PC-9 (cell line): ENCODE measurements at regions not wholly inside any gene's neighbourhood (a gene's known extent, or its start where the extent isn't known, plus 50 kb on each side); places are given as distances from the start of the nearest gene placed in this dataset.

Experiments used
- BruUV-seq: library from RNA; stranded (reverse); fragments of 400-500 nt; replicated peaks from 2 replicates; lab custom pipeline; 2021; lab: Mats Ljungman, UMichigan
- CTCF ChIA-PET: fragments of 300-600 bp; sonication (Branson Sonifier 250); formaldehyde crosslinking; loops from one replicate; lab custom pipeline; 2022; ENCODE audit warnings: antibody characterized with exemption; lab: Charles Lee
- POLR2A ChIA-PET: fragments of 300-600 bp; sonication (Branson Sonifier 250); formaldehyde crosslinking; loops from one replicate; lab custom pipeline; 2022; ENCODE audit warnings: antibody characterized with exemption; ENCODE audit not compliant: unreplicated experiment; lab: Charles Lee
- DNase-seq, 2 experiments: peaks; one replicate each; pipeline versions ENCODE4 v3.0.0 to v3.0.0-alpha.2; 2015 to 2022; ENCODE audit warnings: mixed read lengths in 1 of 2
- H2AFZ ChIP-seq: fragments of 200-600 bp; sonication (generic); 2 replicates; pipeline ENCODE4 v1.8.1; 2017; ENCODE audit warnings: antibody characterized with exemption
- H3F3A ChIP-seq: fragments of 200-600 bp; sonication (generic); 2 replicates; pipeline ENCODE4 v1.8.1; 2017; ENCODE audit warnings: antibody characterized with exemption, mild to moderate bottlenecking, low read depth; ENCODE audit not compliant: insufficient read depth
- H3K27ac ChIP-seq: fragments of 200-600 bp; sonication (generic); 2 replicates; pipeline ENCODE4 v1.6.1; 2016; ENCODE audit warnings: mixed run types
- H3K27me3 ChIP-seq: fragments of 200-600 bp; sonication (generic); 2 replicates; pipeline ENCODE4 v1.6.1; 2016; ENCODE audit warnings: low read depth, mixed run types; ENCODE audit not compliant: insufficient read depth
- H3K36me3 ChIP-seq: fragments of 200-600 bp; sonication (generic); 2 replicates; pipeline ENCODE4 v1.6.1; 2016; ENCODE audit warnings: low read depth, mixed run types
- H3K4me1 ChIP-seq: fragments of 200-600 bp; sonication (generic); replicated peaks from 2 replicates; pipeline ENCODE4 v1.6.1; 2016; ENCODE audit warnings: mixed run types; ENCODE audit not compliant: insufficient read depth
- H3K4me2 ChIP-seq: fragments of 200-600 bp; sonication (generic); 2 replicates; pipeline ENCODE4 v1.6.1; 2017; ENCODE audit warnings: mixed run types
- H3K4me3 ChIP-seq: fragments of 200-600 bp; sonication (generic); 2 replicates; pipeline ENCODE4 v1.6.1; 2016; ENCODE audit warnings: mixed run types
- H3K79me2 ChIP-seq: fragments of 200-600 bp; sonication (generic); 2 replicates; pipeline ENCODE4 v1.6.1; 2017; ENCODE audit warnings: low read depth, mixed run types
- H3K9me2 ChIP-seq: fragments of 200-600 bp; sonication (generic); 2 replicates; pipeline ENCODE4 v1.8.1; 2017; ENCODE audit warnings: mild to moderate bottlenecking; ENCODE audit not compliant: insufficient read depth
- H3K9me3 ChIP-seq: fragments of 200-600 bp; sonication (generic); 2 replicates; pipeline ENCODE4 v1.8.1; 2016; ENCODE audit warnings: low read depth; ENCODE audit not compliant: insufficient read depth
- H4K20me1 ChIP-seq: fragments of 200-600 bp; sonication (generic); 2 replicates; pipeline ENCODE4 v1.8.1; 2017; ENCODE audit not compliant: insufficient read depth
- EZH2 ChIP-seq: fragments of 200-600 bp; sonication (generic); IDR thresholded peaks from 2 replicates; pipeline ENCODE4 v1.8.0; 2017; ENCODE audit warnings: antibody characterized with exemption, low read depth
- intact Hi-C: fragments of 100-400 bp; cut with micrococcal nuclease; formaldehyde crosslinking; loops from one replicate; pipeline ENCODE4 v1.10.0; 2022; ENCODE audit not compliant: unreplicated experiment
- TF ChIP-seq, protein P1 (sequence below): fragments of 200-600 bp; sonication (generic); conservative IDR thresholded peaks from 2 replicates; pipeline ENCODE4 v1.6.1; 2017; ENCODE audit warnings: mixed run types, antibody characterized with exemption, mild to moderate bottlenecking, moderate library complexity

- BruUV-seq = no TSS peak
- CTCF ChIA-PET = no interaction called here
- no peak overlapping the region for H3K4me2 ChIP-seq
- no peaks in the 10 kb centered on the region for H3K9me2 ChIP-seq
- H2AFZ ChIP-seq = no peak overlapping the region
- H3K4me3 ChIP-seq = no peak overlapping the region
- H3K27ac ChIP-seq = no peak overlapping the region
- H4K20me1 ChIP-seq = no peaks in the 10 kb centered on the region
- no peaks in the 10 kb centered on the region for H3K4me1 ChIP-seq
- H3K36me3 ChIP-seq = no peaks in the 10 kb centered on the region
- H3K79me2 ChIP-seq = no peaks in the 10 kb centered on the region
- POLR2A ChIA-PET = no interaction called here
- H3K27me3 ChIP-seq = no peaks in the 10 kb centered on the region
- H3F3A ChIP-seq = no peaks in the 10 kb centered on the region
- no peak for TF ChIP-seq EZH2
- TF ChIP-seq, protein P1, sequence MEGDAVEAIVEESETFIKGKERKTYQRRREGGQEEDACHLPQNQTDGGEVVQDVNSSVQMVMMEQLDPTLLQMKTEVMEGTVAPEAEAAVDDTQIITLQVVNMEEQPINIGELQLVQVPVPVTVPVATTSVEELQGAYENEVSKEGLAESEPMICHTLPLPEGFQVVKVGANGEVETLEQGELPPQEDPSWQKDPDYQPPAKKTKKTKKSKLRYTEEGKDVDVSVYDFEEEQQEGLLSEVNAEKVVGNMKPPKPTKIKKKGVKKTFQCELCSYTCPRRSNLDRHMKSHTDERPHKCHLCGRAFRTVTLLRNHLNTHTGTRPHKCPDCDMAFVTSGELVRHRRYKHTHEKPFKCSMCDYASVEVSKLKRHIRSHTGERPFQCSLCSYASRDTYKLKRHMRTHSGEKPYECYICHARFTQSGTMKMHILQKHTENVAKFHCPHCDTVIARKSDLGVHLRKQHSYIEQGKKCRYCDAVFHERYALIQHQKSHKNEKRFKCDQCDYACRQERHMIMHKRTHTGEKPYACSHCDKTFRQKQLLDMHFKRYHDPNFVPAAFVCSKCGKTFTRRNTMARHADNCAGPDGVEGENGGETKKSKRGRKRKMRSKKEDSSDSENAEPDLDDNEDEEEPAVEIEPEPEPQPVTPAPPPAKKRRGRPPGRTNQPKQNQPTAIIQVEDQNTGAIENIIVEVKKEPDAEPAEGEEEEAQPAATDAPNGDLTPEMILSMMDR = no peak
- no peaks in the 10 kb centered on the region for H3K9me3 ChIP-seq
- intact Hi-C loops = no loop called here
- no peak for DNase-seq
These were observed 1127.1 kb upstream of the DDX18 start for GRCh38 chr2:116687371-116687770.

GRCh38 chr2:116692988-116693387 lies 1121.5 kb upstream of the DDX18 start:
- no TSS peak for BruUV-seq
- Histone ChIP-seq H3K4me2 (no peak overlapping the region), H4K20me1 (no peaks in the 10 kb centered on the region), H3F3A (no peaks in the 10 kb centered on the region), H3K36me3 (no peaks in the 10 kb centered on the region), H3K27ac (no peak overlapping the region), H3K4me1 (no peaks in the 10 kb centered on the region), H3K9me3 (no peaks in the 10 kb centered on the region), H2AFZ (no peak overlapping the region), H3K79me2 (no peaks in the 10 kb centered on the region), H3K4me3 (no peak overlapping the region), H3K27me3 (no peaks in the 10 kb centered on the region), H3K9me2 (no peaks in the 10 kb centered on the region)
- CTCF ChIA-PET = no interaction called here
- POLR2A ChIA-PET = no interaction called here
- intact Hi-C loops = no loop called here
- TF ChIP-seq, protein P1 = no peak
- TF ChIP-seq EZH2 = no peak
- no peak for DNase-seq

DNA sequence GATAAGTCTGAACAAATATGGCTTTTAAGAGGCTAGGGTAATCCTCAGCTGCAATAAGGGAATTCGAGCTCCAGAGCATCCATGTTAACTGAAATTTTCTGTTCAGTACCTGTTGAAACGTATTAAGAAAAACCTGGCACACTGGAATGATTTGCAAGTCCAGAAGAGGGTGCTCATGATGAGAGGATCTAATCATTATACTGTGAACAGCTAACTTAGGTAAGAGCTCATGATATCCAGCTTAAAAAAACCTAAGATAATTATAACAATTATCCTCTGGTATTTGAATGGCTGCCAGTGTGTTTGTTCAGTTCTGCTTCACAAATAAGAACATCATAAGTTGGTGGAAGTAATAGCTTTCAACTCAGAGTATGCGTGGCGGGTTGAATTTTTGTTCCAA lies 1118.3 kb upstream of the DDX18 start:
- Histone ChIP-seq H3K27ac (no peak overlapping the region), H3K9me2 (no peaks in the 10 kb centered on the region), H3K27me3 (no peaks in the 10 kb centered on the region), H3K4me2 (no peak overlapping the region), H4K20me1 (no peaks in the 10 kb centered on the region), H2AFZ (no peak overlapping the region), H3F3A (no peaks in the 10 kb centered on the region), H3K4me1 (no peaks in the 10 kb centered on the region), H3K79me2 (no peaks in the 10 kb centered on the region), H3K9me3 (no peaks in the 10 kb centered on the region), H3K36me3 (no peaks in the 10 kb centered on the region), H3K4me3 (no peak overlapping the region)
- POLR2A ChIA-PET = no interaction called here
- DNase-seq = no peak
- intact Hi-C loops = no loop called here
- CTCF ChIA-PET = no interaction called here
- no TSS peak for BruUV-seq
- TF ChIP-seq, protein P1 = no peak
- TF ChIP-seq EZH2 = no peak
